NCI-H345 treated with DMSO at 0.1 percent for 48 hours (cell line): ENCODE measurements at regions not wholly inside any gene's neighbourhood (a gene's known extent, or its start where the extent isn't known, plus 50 kb on each side); places are given as distances from the start of the nearest gene placed in this dataset.

Experiments used
- DNase-seq: peaks from one replicate; lab custom pipeline; 2025; ENCODE audit not compliant: unreplicated experiment; lab: John Stamatoyannopoulos, UW

DNA sequence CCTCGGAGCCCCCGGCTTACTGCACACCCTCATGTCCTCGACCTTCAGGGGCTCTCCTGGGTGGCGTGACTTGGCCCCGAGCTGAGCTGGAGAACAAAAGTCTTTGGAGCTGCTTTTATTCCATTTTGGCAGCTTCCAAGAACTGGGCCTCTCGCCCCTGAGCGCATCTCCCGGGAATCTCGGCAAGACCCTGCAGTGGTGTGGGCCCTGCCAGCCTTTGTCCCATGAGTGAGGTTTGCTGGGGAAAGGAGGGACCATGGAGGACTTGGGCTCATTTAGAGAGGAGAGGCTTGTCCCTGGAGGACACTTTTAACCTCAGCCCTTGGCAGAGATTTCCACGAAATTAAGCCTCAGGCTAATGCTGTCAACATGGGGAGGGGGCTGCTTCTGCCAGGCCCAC is 62.3 kb upstream of the SLCO4A1 start:
- DNase-seq, result no peak

GRCh38 chr20:62580733-62581132 is 61.6 kb upstream of the SLCO4A1 start:
- DNase-seq, result no peak

GRCh38 chr20:62581308-62581707 is 61.0 kb upstream of the SLCO4A1 start:
- no peak for DNase-seq

- no peak for DNase-seq
Observed at GRCh38 chr20:62581806-62582205, 60.5 kb upstream of the SLCO4A1 start.

DNA sequence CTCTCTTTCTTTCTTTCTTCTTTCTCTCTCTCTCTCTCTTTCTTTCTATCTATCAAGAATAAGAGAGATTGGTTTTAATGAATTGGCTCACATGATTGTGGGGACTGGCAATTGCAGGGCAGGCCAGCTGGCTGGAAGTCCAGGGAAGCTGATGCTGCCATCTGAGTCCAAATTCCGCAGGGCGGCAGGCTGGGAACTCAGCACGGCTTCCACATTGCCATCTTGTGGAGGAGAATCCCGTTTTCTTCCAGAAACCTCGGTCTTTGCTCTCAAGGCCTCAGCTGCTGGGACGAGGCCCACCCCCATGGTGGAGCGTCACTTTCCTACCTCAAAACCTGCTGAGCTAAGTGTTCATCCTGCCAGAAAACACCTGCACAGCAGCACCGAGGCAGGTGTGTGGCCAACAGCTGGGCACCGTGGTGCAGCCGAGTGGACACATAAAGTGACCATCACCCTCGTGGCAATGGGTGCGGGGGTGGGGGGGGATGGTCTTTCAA is 58.8 kb upstream of the SLCO4A1 start:
- no peak for DNase-seq

DNA sequence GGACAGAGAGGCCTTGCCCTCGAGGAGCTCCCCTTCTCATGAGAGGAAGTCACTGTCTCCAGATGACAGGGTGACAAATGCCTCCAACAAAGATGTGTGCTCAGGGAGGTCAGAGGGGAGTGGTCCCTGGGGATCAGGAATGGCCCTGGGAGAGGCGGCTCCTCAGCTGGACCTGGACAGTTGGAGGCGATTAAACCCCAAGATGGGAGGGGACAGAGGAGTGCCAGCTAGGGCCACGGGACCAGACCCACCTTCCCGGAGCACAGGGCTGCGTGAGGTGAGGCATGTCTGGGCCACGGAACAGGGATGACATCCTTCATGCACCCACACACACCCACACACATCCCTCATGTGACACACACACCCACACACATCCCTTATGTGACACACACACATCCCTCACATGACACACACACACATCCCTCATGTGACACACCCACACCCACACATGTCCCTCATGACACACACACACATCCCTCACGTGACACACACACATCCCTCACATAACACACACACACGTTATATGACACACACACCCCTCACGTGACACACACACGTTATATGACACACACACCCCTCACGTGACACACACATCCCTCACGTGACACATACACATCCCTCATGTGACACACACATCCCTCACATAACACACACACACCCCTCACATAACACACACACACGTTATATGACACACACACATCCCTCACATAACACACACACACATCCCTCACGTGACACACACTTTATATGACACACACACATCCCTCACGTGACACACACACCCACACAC is 57.4 kb upstream of the SLCO4A1 start:
- DNase-seq, result no peak

DNA sequence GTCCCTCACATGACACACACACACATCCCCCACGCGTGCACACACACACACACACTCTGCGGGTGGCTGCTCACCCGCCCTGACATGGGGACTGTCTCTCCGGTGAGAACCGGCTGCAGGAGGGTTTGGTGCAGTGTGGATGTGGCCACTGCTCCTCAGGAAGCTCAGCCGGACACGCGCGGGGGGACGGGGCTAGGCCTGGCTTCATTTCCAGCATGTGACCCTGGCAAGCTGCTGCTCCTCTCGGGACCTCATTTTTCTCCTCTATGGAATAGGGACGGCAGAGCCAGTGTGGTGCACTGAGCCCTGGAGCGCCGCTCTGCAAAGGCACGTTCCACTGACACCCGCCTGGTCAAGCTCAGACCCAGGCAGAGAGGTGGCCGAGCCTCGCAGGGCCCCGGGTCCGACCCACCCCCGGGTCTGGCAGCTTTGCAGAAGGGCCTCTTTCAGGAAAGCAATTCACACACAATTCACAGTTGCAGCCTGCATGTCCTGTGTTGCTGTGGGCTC is 56.8 kb upstream of the SLCO4A1 start:
- DNase-seq, result no peak

- no peak for DNase-seq
Observed at GRCh38 chr20:62586799-62587198, 55.5 kb upstream of the SLCO4A1 start.

DNA sequence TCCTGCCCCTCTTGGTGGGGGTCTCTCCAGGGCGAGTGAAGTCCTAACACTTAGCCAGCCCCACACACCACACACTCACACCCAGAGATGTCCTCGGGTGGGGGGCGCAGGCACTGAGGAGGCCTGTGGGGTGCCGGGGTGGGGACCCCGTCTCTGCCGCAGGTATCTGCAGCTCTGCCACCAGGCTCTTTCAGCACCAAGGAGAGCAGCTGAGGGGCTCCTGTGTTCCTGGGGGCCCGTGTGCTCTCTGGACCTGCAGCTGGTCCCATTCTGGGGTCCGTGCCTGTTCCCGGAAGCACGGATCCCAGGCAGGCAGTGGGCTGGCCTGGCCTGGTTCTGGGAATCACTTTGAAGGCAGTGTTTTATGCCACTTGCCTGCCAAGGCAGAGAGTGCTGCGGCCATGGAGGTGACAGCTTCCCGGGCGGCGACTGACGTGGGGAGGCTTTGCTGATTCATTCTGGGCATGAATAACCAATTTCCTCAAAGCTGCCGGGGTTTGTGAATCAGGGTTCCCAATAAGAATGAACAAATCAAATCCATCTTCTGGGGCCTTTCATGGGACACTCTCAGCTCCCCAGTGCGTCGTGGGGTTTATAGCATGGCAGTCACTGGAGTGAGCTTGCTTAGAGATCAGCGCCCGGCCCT is 54.4 kb upstream of the SLCO4A1 start:
- no peak for DNase-seq

DNA sequence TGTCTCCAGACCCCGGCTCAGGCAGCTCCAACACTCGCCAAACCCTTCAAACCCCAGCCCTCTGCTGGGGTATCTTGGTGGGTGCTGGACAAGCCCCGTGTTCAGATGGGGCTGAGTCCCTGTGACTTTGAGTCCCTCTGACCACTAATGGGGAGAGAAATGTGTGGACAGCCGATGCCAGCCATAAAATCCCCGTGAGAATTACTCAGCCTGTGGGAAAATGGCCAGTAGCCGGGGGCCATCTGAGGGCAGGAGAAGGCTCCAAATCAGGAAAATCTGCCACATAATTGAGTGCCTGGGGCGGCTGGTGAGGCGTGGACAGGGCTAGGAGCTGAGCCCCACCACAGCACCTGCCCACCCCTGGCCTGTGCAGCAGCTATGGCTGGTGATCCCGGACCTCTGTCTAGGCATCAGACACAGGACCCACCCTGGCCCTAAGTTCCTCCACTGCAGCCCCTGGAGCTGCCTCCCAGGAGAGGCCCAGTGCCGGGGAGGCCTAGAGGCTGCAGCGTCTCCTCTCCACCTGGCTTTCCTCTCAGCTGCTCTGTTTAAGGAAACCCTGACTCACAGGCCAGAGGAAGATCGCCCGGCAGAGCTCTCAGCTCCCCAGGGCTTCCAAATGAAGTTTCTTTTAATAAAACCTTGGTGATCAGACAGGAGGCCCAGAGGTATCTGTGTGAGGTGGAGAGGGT is 53.7 kb upstream of the SLCO4A1 start:
- DNase-seq, result no peak

- DNase-seq, result no peak
Observed at GRCh38 chr20:62589150-62589498, 53.2 kb upstream of the SLCO4A1 start.

DNA sequence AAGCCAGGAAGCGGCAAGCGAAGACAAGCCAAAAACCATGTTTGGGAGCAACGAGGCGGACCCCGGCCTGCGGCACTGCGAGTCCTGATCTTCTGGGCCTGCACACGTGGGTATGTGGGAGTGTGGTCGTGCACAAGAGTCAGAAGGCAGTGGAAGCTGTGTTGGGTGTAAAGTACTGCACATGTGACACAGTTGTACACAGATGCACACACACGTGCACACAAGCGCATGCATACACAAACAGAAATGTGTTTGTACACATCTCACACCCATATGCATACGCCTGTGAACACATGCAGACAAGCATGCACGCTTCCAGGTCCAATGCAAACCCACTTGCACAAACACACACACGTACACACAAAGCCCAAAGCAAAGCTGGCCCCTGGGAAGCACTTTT is 52.6 kb upstream of the SLCO4A1 start:
- no peak for DNase-seq

DNA sequence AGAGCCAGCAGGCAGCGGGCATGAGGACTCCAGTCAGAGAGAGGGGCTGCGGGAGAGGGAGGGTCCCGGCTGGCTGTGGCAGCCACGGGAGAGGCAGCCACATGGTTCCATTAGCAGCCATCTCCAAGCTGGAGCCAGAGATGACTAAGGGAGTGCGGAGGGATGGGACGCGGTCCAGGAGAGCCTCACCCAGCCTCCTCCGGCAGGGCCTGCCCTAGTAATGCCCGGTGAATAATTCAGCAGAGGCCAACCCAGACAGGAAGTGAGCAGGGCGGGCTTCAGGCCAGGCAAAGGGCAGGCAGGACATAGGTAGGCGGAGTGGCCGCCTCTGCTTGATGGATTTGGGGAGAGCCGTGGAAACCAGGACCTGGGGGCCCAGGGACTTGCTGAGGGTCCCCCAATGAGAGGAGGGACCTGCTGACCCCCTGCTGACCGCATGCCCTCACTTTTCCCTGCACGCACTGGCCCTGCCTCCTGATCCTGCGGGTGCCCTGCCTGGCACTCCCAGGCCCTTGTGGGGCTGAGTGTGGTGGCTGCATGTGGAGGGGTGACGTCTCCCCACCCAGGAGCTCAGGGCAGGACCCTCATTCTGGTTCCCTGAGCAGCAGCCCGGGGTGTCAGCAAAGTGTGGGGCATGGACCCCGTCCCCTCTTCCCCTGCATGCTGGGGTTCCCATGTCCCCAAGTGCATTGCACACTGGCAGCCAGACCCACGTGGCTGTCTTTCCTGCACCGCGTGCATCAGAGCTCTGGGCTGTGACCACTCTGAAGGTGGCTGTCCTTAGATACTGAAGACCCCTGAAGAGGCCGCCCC is 51.8 kb upstream of the SLCO4A1 start:
- no peak for DNase-seq

DNA sequence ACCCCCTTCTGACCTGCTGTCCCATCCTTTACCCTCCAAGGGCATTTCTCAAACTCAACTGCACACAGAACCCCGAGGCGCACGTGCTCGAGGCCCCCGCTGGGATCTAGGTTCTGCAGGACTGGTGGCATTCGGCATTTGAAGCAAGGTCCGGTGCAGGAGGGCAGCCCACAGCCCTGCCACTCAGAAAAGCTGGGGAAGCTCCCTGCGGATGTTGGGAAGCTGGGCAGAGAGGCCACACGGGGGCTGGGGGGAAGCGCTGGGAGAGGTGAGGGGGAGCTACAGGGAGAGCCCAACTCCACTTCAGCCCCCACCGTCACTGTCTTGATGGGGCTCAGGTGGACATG is 51.2 kb upstream of the SLCO4A1 start:
- no peak for DNase-seq

GRCh38 chr20:62591591-62591990 is 50.7 kb upstream of the SLCO4A1 start:
- DNase-seq, result no peak
